ENCODE measurements at regions not wholly inside any gene's neighbourhood (a gene's known extent, or its start where the extent isn't known, plus 50 kb on each side); places are given as distances from the start of the nearest gene placed in this dataset.
"Not testable (repeated sequence)": the region's sequence is repeated elsewhere in the genome, so short reads cannot be mapped to it uniquely, and the experiment has no call there.

DNA sequence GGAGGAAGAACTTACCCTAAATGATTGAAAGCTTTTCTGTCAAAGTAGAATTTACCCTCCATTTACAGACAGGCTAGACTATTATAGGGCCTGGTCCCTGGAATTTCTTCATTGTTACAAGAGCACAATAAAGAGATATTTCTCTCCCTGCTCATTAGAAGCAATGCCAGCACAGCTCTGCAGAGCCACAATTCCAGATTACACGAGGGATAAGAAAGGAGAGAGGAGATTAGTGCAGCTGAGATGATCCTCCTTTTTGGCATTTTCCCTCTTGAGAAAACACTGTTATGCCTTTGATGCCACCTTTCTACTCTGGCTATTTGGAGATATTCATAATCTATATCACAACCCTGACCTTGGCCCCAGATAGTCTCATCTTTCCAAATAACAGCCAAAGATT is 1119.5 kb upstream of the TMPRSS15 start:
- DNase-seq (ENCODE audit: low read depth): no peak

DNA sequence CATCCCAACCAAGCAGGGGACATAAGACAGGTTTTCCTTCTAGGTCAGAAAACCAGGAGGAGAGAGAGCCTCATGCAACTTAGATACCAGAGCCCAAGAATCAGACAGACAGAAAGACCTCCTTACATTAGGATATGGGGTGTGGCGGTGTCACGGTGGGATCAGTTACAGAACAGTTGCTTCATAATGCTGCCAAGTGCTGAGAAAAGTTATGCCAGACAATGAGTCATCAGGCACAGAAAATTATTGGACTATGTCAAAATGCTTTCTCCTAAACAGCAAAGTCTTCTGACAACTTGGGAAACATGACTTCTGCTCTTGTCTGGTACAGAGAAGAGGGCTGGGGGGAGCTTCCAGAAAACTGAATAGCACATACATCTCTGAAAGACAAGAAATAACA is 1120.2 kb upstream of the TMPRSS15 start:
- peak; percentile 10 for DNase-seq (ENCODE audit: low read depth)

DNA sequence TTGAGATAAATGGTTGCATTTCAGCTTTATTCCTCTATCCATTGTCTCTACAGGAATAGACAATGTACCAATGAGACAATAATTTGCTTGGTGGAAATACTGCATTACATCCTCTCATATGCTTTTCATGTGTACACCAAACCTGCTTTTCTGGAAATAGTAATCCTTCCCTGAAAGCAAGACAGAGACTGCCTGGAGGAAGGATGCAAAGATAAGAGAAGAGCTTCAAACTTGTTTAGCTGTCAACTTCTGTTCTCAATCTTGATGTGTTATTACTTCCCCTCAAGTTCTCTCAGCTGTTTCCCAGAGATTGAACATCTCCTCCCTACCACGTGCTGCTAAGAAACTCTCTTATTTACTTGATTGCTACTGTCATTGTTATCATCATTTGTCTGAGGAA is 1125.4 kb upstream of the TMPRSS15 start:
- no peak for DNase-seq (ENCODE audit: low read depth)

DNA sequence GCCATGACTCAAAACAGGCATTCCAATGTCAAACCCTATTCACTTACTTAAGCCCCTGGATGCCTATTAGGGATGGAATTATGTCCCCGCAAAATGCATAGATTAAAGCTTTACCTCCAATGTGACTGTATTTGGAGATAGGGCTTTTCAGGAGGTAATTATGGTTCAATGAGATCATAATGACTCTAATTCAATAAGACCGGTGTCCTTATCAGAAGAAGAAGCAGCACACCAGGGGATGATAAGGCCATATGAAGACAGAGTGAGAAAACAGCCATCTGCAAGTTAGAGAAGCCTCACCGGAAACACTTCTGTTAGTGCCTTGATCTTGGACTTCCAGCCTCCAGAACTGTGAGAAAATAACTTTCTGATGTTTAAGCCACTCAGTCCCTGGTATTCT is 1131.8 kb upstream of the TMPRSS15 start:
- no peak for DNase-seq (ENCODE audit: low read depth)

DNA sequence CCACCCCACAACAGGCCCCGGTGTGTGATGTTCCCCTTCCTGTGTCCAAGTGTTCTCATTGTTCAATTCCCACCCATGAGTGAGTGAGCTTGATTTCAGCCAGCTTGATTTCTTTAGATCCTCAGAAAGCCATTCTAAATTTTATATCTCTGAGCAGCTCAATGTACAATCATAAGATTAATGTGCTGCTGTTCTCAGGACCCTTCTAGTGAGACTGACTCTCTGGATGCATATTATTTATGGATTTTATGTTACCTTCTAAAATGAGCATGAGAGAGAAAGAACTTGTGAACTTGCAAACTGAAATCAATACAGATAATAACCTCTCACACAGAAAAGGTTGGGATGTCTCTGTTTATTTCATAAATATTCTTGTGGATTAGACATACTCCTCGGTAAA is 1133.5 kb upstream of the TMPRSS15 start:
- no peak for DNase-seq (ENCODE audit: low read depth)

DNA sequence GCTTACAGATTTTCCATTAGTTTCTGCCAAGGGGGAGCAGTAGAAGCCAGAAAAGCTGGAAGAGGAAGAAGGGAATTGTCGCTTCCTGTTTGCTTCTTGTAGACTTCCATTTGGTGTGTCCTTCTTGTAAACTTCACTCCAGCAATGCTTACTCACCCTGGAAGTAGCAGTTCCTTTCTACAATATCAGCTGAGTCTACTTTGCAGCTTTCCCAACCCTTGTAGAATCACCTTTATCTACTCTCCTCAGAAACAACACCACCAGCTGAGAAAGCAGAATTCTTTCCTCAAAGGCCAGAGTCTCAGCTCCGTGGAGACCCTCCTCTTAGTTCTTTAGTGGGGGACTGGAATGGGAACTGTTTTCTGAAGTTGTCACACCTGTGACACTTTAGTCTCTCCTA is 1136.7 kb upstream of the TMPRSS15 start:
- DNase-seq (ENCODE audit: low read depth): no peak

DNA sequence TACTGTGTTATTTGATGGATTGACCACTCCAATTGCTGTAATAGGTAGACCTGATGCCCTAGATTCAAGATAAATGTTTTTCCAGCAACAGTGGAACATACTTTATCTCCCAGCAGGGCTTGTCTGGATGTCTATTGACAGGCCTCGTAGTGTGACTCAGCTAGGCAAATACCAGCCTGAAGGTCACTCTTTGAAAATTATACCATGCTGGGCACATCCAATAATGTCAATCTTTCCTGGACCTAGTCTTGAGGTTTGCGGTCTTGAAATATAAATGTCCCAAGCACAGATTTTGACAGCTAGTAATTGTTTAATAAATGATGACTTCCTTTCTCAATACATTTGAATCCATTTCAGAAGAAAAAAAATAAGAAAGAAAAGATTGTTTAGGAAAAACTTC is 1138.0 kb upstream of the TMPRSS15 start:
- DNase-seq (ENCODE audit: low read depth): no peak

DNA sequence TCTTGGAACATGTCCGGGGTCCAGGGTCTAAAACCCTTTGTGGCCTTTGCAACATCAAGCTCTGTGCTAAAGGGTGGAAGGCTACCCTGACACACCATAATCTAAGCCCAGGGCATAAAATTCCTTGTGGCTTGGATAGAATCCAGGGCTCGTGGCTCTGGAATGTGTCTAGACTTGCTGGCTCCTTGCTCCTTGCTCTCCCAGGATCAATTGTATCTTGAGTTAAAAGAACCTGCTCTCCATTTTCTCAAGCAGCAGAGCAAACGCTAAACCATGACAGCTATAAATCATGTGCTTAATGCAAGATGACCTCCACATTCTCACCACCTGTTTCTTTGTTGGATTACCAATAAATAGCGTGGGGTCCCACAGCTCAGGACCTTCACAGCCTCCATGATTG is 1140.9 kb upstream of the TMPRSS15 start:
- not testable (repeated sequence) for DNase-seq (ENCODE audit: low read depth)

DNA sequence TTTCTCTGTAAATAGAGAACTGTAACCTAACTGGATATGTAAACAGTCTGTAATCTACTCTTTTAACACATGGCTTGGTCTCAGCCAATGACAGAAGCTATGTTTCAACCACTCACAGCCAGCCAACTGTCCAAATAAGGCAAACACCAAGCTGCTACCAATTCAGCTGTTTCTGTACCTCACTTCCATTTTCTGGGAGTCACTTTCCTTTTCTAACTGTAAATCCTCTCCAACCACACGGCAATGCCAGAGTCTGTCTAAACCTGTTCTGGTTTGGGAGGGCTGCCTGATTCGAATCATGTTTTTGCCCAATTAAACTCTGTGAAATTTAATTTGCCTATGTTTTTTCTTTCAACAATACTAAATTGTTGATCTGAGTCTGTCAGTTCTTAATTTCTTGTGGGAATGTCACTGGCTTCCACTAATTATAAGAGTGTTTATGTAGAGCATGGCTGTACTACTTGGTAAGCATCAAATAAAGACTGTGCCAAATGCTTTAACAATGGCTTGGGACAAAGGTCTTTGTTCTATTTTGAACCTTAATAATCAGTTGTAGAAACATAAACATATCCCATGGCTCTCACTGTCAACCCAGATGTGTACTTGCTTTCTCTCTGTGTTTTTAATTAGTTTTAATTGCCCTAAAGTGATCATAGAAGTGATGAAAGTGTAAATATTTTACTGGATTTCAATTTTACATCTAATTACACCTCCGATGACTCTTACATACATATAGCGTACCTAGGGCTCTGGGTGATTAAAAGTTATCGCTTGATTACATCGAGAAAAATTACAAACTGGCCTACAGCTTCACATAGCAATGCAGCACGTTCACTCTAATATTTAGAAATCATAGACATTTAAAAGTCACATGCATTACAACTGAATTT is 1144.6 kb upstream of the TMPRSS15 start:
- DNase-seq (ENCODE audit: low read depth): no peak

DNA sequence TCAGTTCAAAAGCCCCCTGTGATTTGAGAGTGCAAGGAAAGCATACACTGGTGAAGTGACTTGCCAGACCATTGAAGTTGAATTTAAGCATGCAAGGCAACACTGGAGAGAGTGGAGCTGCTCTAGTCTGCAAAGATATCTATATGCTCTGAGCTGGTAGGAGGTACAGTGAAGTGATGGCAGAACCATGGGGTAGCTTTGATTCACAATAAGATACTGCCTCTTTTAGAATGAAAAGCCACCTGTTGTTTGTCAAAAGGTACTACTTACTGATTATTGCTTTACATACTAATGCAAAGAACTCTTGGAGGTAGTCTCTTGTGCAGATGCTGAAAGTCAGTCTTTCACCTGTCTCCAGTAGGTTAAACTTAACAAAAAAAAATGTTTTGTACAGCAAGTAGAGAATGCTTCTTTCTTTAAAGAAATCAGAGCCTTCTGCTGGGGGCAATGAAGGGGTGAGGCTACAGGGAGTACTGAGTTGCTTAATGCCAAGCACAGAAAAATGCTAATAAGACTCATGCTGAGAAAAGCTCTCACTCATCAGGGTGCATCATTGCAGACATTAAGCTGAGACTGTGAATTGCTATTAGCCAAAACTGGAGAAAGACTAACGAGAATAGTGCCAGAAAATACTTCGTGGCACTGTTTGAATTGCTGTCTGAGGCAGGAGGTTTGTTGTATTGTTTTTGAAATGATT is 1150.5 kb upstream of the TMPRSS15 start:
- no peak for DNase-seq (ENCODE audit: low read depth)

DNA sequence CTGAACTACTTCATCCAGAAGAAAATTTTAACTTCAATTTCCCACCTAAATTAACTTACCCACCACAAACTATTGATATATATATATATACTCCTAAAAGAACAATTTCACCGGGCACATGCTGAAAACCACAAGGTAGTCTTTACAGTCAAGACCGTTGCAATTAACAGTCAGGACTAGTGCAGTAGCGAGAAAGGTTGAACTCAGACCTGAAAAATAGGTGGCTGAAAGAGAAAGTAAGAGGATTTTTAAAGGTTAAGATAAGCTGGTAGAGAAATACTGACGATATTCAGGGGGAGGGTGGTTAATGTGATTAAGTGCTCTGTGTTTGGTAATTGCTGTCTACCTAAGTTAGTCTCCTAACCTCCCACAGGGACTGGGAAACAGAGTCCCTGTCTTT is 1153.5 kb upstream of the TMPRSS15 start:
- no peak for DNase-seq (ENCODE audit: low read depth)

DNA sequence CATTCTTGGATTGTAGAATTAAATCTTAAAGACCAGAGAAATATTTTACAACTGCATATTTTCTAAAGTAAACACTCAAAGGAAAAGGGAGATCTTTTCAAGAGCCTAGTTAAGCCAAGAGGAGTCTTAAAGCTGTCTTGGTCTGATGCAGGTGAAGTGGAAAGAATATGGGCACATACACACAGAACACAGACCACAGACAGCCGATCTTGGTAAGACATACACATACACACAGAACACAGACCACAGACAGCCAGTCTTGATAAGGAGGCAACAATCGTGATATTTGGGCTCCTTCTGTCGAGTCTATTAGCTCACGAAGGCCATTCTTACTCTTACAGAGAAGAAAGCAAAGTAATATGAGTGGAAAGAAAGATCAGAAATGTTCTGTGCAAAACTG is 1153.9 kb upstream of the TMPRSS15 start:
- DNase-seq (ENCODE audit: low read depth): no peak

DNA sequence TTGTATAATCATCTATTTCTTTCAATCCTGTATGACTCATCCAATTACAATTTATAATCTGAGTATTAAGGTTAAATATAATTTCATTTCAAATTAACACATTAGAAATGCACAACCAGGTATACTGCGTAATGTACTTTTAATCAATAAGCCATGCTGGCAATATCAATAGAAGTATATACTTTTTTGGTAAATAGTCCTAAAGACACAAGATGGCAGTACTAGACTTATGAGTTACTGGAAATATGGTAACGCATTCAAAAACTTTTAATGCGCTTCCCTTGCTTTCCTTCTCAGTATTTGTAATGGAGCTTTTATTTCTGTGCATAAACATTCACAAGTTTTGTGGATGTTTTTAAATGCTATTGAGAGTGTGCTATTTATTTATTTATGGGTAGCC is 1162.0 kb upstream of the TMPRSS15 start:
- DNase-seq (ENCODE audit: low read depth): no peak

DNA sequence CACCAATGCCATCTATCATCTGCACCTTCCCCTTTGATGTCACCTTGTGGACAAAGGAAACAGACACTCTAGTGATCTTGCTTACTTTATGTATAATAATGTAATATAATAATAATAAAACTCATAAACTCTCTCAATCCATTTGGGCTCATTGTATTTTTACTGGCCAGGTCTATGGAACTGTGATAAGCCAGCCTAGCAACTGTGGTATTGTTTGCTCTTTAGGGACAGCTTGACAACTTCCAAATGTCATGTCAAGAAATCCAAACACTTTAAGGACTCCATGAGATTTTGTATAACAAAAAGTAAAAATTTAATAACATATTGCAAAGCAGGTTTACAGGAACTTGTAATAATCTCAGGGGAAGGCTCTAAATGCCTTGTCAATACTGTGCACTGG is 1163.4 kb upstream of the TMPRSS15 start:
- DNase-seq (ENCODE audit: low read depth): no peak

DNA sequence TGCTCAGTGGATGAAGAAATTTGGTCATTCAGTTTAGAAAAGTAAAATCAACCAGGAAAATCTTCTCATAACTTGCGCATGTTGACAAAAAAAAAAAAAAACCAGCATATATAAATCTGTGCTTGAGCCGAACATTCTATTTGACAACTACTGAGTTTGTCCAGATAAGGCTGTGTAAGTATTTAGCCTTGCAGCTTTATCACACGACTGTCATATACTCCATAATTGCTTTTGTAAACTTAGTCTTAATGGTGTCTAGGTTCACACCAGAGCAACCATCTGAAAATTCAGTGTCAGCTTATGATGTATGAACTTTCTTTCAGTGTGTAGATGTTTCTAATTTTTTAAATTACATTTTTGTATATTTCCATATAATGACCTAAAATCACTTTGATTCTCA is 1173.8 kb upstream of the TMPRSS15 start:
- no peak for DNase-seq (ENCODE audit: low read depth)

DNA sequence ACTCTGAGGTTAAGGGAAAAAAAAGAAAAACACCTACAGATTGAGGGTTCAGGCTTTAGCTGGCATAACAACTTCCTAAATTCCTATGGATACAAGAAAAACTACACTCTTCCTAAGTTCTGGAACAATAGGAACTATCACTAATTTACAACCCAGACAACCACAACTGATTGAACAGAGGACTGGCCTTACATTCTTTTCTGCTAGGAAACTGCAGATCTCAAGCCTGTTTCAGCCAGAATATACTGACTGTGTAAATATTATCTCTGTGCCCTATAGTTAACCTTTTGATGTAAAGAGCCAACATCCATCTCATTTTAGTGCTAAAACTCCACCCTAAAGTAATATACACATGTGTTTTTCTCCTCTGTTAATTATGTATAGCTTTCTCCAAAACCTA is 1186.5 kb upstream of the TMPRSS15 start:
- DNase-seq (ENCODE audit: low read depth): no peak

DNA sequence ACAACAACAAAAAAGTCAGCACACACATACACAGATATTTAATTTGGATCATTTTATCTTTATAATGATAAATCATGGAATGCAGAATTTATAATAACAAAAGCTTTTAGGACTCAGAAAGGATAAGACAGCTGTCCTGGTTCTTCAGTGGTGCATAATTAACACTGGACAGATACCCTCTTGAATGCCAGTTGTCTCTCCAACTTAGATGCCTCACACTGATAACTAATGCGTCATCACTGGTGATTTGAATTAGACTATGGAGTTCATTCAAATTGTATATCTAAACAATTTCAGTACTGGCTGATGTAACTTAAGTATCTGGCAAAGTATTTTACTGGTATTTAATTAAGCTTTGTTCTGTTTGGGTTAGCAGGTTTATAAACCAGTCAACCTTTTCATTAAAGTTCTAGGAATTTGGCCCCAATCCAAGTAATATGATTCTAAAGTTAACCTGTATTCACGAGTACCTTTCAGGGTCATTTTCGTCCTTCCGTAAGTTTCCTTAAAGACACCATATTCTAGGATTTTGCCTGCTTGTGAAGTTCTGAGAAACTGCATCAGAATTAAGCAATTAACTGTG is 1199.5 kb upstream of the TMPRSS15 start:
- DNase-seq (ENCODE audit: low read depth): no peak

DNA sequence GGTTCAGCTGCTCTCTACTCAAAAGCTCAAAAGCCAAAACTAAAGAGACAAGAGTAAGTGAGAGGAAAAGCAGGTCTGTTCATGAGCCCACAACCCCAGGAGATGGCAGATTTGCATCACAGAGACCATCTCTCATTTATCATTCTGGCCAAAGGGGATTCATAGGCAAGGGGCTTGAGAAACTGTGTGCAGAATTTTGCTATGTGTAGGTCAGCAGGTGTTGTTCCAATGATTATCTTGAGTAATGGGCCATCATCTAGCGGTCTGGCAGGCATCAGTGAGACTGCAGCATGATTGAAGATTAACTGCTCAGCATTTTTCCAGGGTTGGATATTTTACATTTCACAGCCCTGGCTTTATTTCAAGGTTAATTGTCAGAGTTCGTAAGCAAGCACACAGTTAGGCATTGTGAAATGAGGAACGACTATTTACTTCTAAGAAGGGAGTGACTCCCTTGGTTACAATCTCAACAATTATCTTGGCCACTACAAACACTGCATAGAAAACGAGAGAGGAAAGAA is 1204.6 kb upstream of the TMPRSS15 start:
- peak; percentile 19 for DNase-seq (ENCODE audit: low read depth)

DNA sequence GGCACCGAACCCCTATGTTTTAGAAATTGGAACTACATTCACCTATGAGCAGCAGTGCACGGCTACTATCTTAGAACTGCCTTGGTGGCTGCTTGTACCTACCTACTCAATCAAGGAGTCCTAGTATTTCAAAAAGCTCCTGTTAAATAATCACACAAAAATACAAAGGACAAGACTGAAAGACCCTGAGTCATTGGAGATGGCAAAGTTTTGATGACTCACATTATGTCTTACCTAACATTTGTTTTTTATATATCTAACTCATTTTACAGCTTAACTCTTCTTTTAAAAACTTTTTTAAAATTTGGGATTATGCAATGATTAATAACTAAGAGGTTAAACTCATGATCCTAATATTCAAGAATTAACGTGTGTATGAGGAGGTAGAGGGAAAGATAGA is 1206.0 kb upstream of the TMPRSS15 start:
- DNase-seq (ENCODE audit: low read depth): no peak

DNA sequence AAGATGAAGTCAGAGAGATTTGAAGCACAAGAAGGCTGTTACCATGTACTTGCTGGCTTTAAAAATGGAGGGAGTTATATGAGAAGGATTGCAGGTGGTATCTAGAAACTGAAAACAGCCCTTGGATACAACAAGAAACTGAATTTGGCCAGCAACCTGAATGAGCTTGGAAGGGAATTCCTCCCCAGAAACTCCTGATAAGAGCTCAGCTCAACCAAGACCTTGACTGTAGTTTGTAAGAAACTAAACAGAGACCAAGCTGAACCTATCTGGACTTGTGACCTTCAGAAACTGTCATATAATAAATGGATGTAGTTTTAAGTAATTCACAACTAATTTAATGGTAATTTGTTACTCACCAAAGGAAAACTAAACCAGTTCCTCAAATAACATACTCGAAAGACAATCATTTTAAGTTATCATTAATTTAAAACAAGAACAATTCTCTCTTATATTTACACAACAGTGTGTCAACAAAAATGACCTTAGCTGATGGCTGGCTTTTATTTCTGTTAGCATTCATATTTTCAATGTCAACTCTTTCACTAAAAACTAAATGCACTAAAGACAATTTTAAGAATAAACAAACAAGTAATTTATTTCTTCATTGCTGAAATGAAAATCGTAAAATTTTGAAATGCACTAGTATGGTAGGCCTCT is 1218.4 kb upstream of the TMPRSS15 start:
- DNase-seq (ENCODE audit: low read depth): no peak

DNA sequence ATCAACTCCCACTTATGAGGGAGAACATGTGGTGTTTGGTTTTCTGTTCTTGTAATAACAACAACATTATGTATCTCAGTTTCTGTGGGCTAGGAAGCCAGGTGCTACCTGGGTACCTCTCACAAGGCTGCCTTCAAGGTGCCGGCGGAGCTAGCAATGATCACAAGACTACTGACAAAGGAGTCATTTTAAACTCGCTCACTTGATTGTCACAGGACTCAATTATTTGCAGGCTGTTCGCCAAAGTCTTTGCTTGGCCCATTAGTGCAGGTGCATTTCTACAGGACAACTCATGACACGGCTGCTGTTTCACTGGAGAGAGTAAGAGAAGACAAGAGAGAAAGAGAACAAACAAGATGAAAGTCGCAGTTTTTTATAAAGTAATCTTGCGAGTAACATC is 1237.4 kb upstream of the TMPRSS15 start:
- no peak for DNase-seq (ENCODE audit: low read depth)

DNA sequence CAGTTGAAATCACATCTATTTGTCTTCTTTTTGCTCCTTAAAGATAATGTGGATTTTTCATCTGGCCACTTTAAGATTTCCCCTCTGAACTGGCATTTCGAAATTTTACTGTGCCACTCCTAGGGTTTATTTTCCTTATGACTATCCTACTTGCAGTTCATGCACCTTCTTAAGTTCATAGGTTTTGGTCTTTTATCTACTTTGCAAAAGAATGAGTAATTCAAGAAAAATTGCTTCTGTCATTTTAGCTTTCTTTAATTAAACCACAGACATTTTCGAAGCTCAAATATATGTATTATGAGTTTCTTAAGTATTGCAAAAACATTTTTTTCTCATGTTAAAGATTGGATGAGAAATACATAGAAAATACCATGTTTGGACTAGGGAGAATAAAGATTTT is 1244.8 kb upstream of the TMPRSS15 start:
- DNase-seq (ENCODE audit: low read depth): no peak

DNA sequence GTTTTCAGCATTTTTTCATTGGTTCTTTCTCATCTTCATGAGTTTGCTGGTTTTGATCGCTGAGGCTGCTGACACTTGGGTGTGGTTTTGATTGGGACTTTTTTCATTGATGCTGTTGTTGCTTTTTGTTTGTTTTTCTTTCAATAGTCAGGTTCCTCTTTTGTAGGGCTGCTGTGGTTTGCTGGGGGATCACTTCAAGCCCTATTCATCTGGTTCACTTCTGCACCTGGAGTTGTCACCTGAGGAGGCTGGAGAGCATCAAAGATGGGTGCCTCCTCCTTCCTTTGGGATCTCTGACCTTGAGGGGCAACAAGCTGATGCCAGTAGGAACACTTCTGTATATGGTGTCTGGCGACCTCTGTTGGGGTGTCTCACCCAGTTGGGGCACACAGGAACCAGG is 1279.9 kb upstream of the TMPRSS15 start:
- DNase-seq (ENCODE audit: low read depth): no peak
